KOPT-K1 (cell line): ENCODE measurements at regions not wholly inside any gene's neighbourhood (a gene's known extent, or its start where the extent isn't known, plus 50 kb on each side); places are given as distances from the start of the nearest gene placed in this dataset.

Experiments
- H3K27ac ChIP-seq: fragments of 200-600 bp; sonication (generic); 2 replicates; pipeline ENCODE4 v1.5.1; 2016; ENCODE audit warnings: antibody characterized with exemption, mild to moderate bottlenecking, low read depth, low read length; ENCODE audit not compliant: poor library complexity, severe bottlenecking
- H3K36me3 ChIP-seq: fragments of 200-600 bp; sonication (generic); 2 replicates; pipeline ENCODE4 v1.5.1; 2017; ENCODE audit warnings: antibody characterized with exemption, mild to moderate bottlenecking, low read length, moderate library complexity; ENCODE audit not compliant: insufficient read depth
- H3K9me3 ChIP-seq: fragments of 200-600 bp; sonication (generic); 2 replicates; pipeline ENCODE4 v1.5.1; 2017; ENCODE audit warnings: antibody characterized with exemption, low read length, mild to moderate bottlenecking; ENCODE audit not compliant: insufficient read depth, poor library complexity, severe bottlenecking

- Histone ChIP-seq H3K9me3 (no peaks in the 10 kb centered on the region), H3K27ac (no peak overlapping the region), H3K36me3 (no peaks in the 10 kb centered on the region)
These were observed 242.4 kb downstream of the LPIN1 start for GRCh38 chr2:11988691-11989353.

GRCh38 chr2:11989354-11989703, 242.9 kb downstream of the LPIN1 start:
- Histone ChIP-seq H3K9me3 (no peaks in the 10 kb centered on the region), H3K36me3 (no peaks in the 10 kb centered on the region)

GRCh38 chr2:11990576-11990975, 244.1 kb downstream of the LPIN1 start:
- Histone ChIP-seq H3K36me3 (no peaks in the 10 kb centered on the region), H3K9me3 (no peaks in the 10 kb centered on the region), H3K27ac (no peak overlapping the region)

More at GRCh38 chr2:11989354-11989703, 242.9 kb downstream of the LPIN1 start:
- H3K27ac ChIP-seq = no peak overlapping the region

- no peaks in the 10 kb centered on the region for H3K36me3 ChIP-seq
- no peaks in the 10 kb centered on the region for H3K9me3 ChIP-seq
- H3K27ac ChIP-seq = no peak overlapping the region
These were observed 247.3 kb downstream of the LPIN1 start for GRCh38 chr2:11993749-11994148.

- H3K36me3 ChIP-seq = no peaks in the 10 kb centered on the region
These were observed 249.0 kb downstream of the LPIN1 start for GRCh38 chr2:11995456-11995855.

GRCh38 chr2:11996618-11997017, 250.2 kb downstream of the LPIN1 start:
- Histone ChIP-seq H3K9me3 (no peaks in the 10 kb centered on the region), H3K36me3 (no peaks in the 10 kb centered on the region), H3K27ac (no peak overlapping the region)

More at GRCh38 chr2:11995456-11995855, 249.0 kb downstream of the LPIN1 start:
- H3K9me3 ChIP-seq = no peaks in the 10 kb centered on the region
- no peak overlapping the region for H3K27ac ChIP-seq

GRCh38 chr2:11997142-11997541, 250.7 kb downstream of the LPIN1 start:
- Histone ChIP-seq H3K9me3 (no peaks in the 10 kb centered on the region), H3K27ac (no peak overlapping the region)

GRCh38 chr2:11998218-11998617, 251.8 kb downstream of the LPIN1 start:
- no peak overlapping the region for H3K27ac ChIP-seq

More at GRCh38 chr2:11997142-11997541, 250.7 kb downstream of the LPIN1 start:
- H3K36me3 ChIP-seq = no peaks in the 10 kb centered on the region

GRCh38 chr2:11998626-11999378, 252.4 kb downstream of the LPIN1 start:
- Histone ChIP-seq H3K9me3 (no peaks in the 10 kb centered on the region), H3K27ac (no peak overlapping the region), H3K36me3 (no peaks in the 10 kb centered on the region)

More at GRCh38 chr2:11998218-11998617, 251.8 kb downstream of the LPIN1 start:
- no peaks in the 10 kb centered on the region for H3K36me3 ChIP-seq
- no peaks in the 10 kb centered on the region for H3K9me3 ChIP-seq

GRCh38 chr2:12001621-12002020, 255.2 kb downstream of the LPIN1 start:
- Histone ChIP-seq H3K36me3 (no peaks in the 10 kb centered on the region), H3K27ac (no peak overlapping the region), H3K9me3 (no peaks in the 10 kb centered on the region)

- Histone ChIP-seq H3K9me3 (no peaks in the 10 kb centered on the region), H3K27ac (no peak overlapping the region)
These were observed 255.8 kb downstream of the LPIN1 start for GRCh38 chr2:12002215-12002614.

GRCh38 chr2:12004713-12005112, 258.3 kb downstream of the LPIN1 start:
- no peak overlapping the region for H3K27ac ChIP-seq
- H3K36me3 ChIP-seq = no peaks in the 10 kb centered on the region
- H3K9me3 ChIP-seq = no peaks in the 10 kb centered on the region

More at GRCh38 chr2:12002215-12002614, 255.8 kb downstream of the LPIN1 start:
- no peaks in the 10 kb centered on the region for H3K36me3 ChIP-seq

GRCh38 chr2:12005886-12006681, 259.7 kb downstream of the LPIN1 start:
- H3K9me3 ChIP-seq = no peaks in the 10 kb centered on the region
- no peak overlapping the region for H3K27ac ChIP-seq
- no peaks in the 10 kb centered on the region for H3K36me3 ChIP-seq

GRCh38 chr2:12006850-12007249, 260.4 kb downstream of the LPIN1 start:
- Histone ChIP-seq H3K9me3 (no peaks in the 10 kb centered on the region), H3K27ac (no peak overlapping the region), H3K36me3 (no peaks in the 10 kb centered on the region)

- no peaks in the 10 kb centered on the region for H3K36me3 ChIP-seq
- H3K9me3 ChIP-seq = no peaks in the 10 kb centered on the region
- no peak overlapping the region for H3K27ac ChIP-seq
These were observed 260.9 kb downstream of the LPIN1 start for GRCh38 chr2:12007282-12007681.
